ENCODE measurements at regions not wholly inside any gene's neighbourhood (a gene's known extent, or its start where the extent isn't known, plus 50 kb on each side); places are given as distances from the start of the nearest gene placed in this dataset.

- dilution Hi-C loops (cut with MboI; ENCODE audit: extremely low pct_ligation_motif_present, low sequenced_read_pairs) (no loop called here), intact Hi-C loops (cut with micrococcal nuclease) (loop anchor here (10.0 kb wide), 1 partner anchor 454 kb away; the partner anchor contains the start of gene SOX3)
- DNase-seq (ENCODE audit: low read depth, low spot score) (no peak), FAIRE-seq (no peak)
- ChIA-PET POLR2A (no interaction called here), CTCF (no interaction called here)
- Histone ChIP-seq H2AFZ (ENCODE audit: low read depth, low read length) (no peak overlapping the region), H3K27me3 (ENCODE audit: control insufficient read depth in 2 of 2, insufficient read depth in 2 of 2, low read length in 2 of 2) (no peaks in the 10 kb centered on the region), H4K20me1 (replicated peaks; ENCODE audit: control insufficient read depth, extremely low read depth, insufficient read depth, low read length) (no peaks in the 10 kb centered on the region), H3K9me3 (replicated peaks; ENCODE audit: control insufficient read depth, insufficient read depth, low read length) (no peaks in the 10 kb centered on the region), H3K9ac (replicated peaks; ENCODE audit: extremely low read depth, insufficient read depth, low read length) (no peak overlapping the region), H3K4me3 (replicated peaks in 1 of 3; ENCODE audit: insufficient read depth in 1 of 3, low read depth in 1 of 3, low read length in 3 of 3) (no peak overlapping the region), H3K9me1 (replicated peaks; ENCODE audit: control insufficient read depth, extremely low read depth, insufficient read depth, low read length) (no peaks in the 10 kb centered on the region), H3K4me2 (ENCODE audit: insufficient read depth, low read length) (no peak overlapping the region), H3K79me2 (ENCODE audit: control insufficient read depth, insufficient read depth, low read length) (no peaks in the 10 kb centered on the region), H3K4me1 (ENCODE audit: control insufficient read depth, extremely low read depth, insufficient read depth, low read length) (no peaks in the 10 kb centered on the region), H3K36me3 (ENCODE audit: control insufficient read depth in 2 of 2, extremely low read depth in 1 of 2, insufficient read depth in 2 of 2, low read length in 2 of 2) (no peaks in the 10 kb centered on the region), H3K27ac (ENCODE audit: insufficient read depth, low read depth, low read length) (no peak overlapping the region)
- BruUV-seq (replicated peaks): no TSS peak
- no peak for TF ChIP-seq POLR2AphosphoS5 (IDR thresholded peaks at IDR 0.05; ENCODE audit: insufficient read depth, low read depth, low read length)
- TF ChIP-seq, protein P1, sequence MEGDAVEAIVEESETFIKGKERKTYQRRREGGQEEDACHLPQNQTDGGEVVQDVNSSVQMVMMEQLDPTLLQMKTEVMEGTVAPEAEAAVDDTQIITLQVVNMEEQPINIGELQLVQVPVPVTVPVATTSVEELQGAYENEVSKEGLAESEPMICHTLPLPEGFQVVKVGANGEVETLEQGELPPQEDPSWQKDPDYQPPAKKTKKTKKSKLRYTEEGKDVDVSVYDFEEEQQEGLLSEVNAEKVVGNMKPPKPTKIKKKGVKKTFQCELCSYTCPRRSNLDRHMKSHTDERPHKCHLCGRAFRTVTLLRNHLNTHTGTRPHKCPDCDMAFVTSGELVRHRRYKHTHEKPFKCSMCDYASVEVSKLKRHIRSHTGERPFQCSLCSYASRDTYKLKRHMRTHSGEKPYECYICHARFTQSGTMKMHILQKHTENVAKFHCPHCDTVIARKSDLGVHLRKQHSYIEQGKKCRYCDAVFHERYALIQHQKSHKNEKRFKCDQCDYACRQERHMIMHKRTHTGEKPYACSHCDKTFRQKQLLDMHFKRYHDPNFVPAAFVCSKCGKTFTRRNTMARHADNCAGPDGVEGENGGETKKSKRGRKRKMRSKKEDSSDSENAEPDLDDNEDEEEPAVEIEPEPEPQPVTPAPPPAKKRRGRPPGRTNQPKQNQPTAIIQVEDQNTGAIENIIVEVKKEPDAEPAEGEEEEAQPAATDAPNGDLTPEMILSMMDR (IDR thresholded peaks at IDR 0.05; ENCODE audit: extremely low read depth in 1 of 2, insufficient read depth in 1 of 2, low read depth in 1 of 2, low read length in 2 of 2): peak in 1 of 2 donors; percentile 2
Observed at GRCh38 chrX:140050906-140051305, 85.6 kb upstream of the CXorf66 start.

DNA sequence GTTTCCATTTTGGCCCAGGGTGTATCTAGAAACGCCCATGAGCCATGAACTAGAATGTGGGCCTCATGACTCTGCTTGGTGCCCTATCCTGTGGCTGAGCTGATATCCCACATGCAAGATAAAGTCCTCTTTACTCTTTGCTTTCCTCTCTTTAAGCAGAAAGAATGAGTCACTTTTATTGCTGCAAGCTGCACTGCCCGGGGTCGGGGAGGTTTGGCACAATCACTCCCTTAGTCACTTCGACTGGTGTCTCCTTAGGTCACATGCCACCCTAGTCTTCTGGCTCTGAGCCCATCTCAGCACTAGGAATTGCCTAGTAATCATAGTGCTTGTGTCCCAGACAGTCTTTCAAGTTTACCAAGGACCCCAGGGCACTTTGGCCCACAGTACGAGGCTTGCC lies 75.1 kb upstream of the CXorf66 start:
- H3K4me2 ChIP-seq (ENCODE audit: insufficient read depth, low read length): no peak overlapping the region
- no peaks in the 10 kb centered on the region for H3K9me1 ChIP-seq (replicated peaks; ENCODE audit: control insufficient read depth, extremely low read depth, insufficient read depth, low read length)
- ChIA-PET POLR2A (no interaction called here), CTCF (no interaction called here)
- intact Hi-C loops (cut with micrococcal nuclease): no loop called here
- dilution Hi-C loops (cut with MboI; ENCODE audit: extremely low pct_ligation_motif_present, low sequenced_read_pairs): no loop called here
- H3K27me3 ChIP-seq (ENCODE audit: control insufficient read depth in 2 of 2, insufficient read depth in 2 of 2, low read length in 2 of 2): no peaks in the 10 kb centered on the region
- FAIRE-seq (no peak), DNase-seq (ENCODE audit: low read depth, low spot score) (no peak)
- no peak overlapping the region for H3K4me3 ChIP-seq (replicated peaks in 1 of 3; ENCODE audit: insufficient read depth in 1 of 3, low read depth in 1 of 3, low read length in 3 of 3)
- no TSS peak for BruUV-seq (replicated peaks)
- H3K9me3 ChIP-seq (replicated peaks; ENCODE audit: control insufficient read depth, insufficient read depth, low read length): no peaks in the 10 kb centered on the region
- H3K36me3 ChIP-seq (ENCODE audit: control insufficient read depth in 2 of 2, extremely low read depth in 1 of 2, insufficient read depth in 2 of 2, low read length in 2 of 2): no peaks in the 10 kb centered on the region
- no peaks in the 10 kb centered on the region for H3K4me1 ChIP-seq (ENCODE audit: control insufficient read depth, extremely low read depth, insufficient read depth, low read length)
- no peak overlapping the region for H2AFZ ChIP-seq (ENCODE audit: low read depth, low read length)
- TF ChIP-seq GATA2 (IDR thresholded peaks at IDR 0.05; ENCODE audit: insufficient read depth, insufficient read length, low read depth, low read length) (no peak), EZH2 (IDR thresholded peaks at IDR 0.05; ENCODE audit: borderline replicate concordance, low read depth, low read length, severe bottlenecking) (no peak)
- H3K79me2 ChIP-seq (ENCODE audit: control insufficient read depth, insufficient read depth, low read length): no peaks in the 10 kb centered on the region
- H4K20me1 ChIP-seq (replicated peaks; ENCODE audit: control insufficient read depth, extremely low read depth, insufficient read depth, low read length): no peaks in the 10 kb centered on the region
- H3K27ac ChIP-seq (ENCODE audit: insufficient read depth, low read depth, low read length): no peak overlapping the region
- no peak overlapping the region for H3K9ac ChIP-seq (replicated peaks; ENCODE audit: extremely low read depth, insufficient read depth, low read length)

Measured in endothelial cell of umbilical vein (primary cell).